ENCODE measurements at regions not wholly inside any gene's neighbourhood (a gene's known extent, or its start where the extent isn't known, plus 50 kb on each side); places are given as distances from the start of the nearest gene placed in this dataset.

DNA sequence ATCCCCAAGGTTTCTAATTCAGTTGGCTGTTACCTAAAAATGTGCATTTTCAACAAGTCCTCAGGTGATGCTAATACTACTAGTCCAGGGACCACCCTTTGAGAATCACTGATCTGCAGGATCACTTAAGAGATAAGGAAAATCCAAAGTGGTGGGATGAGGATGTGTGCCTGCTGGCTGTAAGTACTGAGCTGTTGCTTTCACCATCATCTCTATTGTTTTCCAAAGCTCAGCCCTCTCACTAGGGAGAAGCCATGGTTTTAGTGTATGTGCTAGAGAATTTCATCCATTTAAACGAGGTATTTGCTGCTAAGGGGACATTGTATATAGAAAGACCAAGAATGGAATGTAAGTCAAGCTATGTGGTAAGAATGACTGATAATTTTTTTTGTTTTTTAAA, 202.3 kb downstream of the KIF21A start:
- DNase-seq: no peak

DNA sequence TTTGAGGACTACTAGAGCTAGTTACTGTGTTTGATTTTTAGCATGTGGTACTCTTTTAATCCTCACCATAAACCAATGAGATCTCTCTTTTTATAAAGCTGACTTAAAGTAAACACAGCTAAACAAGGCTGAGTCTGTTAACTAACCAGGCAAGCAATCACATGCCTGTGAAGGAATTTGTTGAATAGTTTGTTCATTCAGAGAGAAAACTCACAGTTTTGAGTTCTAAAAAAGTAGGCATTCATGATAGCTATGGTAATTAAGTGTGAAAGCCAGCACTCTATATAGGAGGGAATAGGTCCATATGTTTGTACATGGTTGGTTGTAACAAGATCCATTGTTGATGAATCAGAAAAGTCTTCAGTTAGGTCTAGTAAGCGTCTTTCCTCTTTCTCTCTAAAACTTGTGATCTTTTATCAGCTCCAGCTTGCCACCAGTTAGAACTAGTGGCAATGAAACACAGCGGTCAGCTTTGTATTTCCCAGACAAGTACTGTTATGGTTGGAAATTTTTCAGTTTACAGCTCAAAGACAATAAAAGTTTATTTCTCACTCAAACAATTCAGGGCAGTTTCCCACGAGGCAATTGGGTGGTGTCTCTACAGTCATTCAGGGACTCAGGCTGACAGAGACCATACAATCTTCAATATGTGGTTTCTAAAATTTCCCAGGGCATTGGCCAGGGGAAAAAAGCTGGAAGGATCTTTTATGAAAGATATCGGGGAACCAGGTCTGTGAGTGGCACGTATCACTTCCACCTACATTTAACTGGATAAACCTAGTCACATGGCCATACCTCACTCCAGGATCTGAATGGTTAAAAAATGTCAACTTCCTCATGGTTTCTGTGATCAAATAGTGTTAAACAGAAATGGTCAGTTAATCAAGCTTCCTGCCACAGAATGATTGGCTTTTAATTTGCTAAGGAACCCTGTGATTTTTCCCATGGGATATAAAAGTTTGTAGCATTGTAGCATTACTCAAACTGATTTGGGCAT, 203.1 kb downstream of the KIF21A start:
- no peak for DNase-seq

DNA sequence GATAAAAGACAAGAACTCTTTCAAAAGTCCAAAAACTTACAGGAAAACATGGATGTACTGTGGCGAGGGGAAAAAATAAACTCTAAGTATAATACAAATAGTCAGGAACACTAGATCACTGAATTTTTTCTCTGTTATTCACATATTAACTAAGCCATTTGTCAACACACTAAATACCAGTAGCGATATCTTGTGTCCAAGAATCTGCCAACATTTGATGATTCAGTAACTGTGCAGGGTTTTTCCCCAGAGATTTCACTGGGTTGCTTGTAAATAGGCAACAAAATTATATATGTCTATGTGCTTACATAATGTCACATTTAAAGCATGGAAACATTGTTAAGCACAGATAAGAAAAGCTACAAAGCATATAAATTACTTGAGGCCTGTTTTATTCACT, 205.9 kb downstream of the KIF21A start:
- peak; percentile 93 for DNase-seq

DNA sequence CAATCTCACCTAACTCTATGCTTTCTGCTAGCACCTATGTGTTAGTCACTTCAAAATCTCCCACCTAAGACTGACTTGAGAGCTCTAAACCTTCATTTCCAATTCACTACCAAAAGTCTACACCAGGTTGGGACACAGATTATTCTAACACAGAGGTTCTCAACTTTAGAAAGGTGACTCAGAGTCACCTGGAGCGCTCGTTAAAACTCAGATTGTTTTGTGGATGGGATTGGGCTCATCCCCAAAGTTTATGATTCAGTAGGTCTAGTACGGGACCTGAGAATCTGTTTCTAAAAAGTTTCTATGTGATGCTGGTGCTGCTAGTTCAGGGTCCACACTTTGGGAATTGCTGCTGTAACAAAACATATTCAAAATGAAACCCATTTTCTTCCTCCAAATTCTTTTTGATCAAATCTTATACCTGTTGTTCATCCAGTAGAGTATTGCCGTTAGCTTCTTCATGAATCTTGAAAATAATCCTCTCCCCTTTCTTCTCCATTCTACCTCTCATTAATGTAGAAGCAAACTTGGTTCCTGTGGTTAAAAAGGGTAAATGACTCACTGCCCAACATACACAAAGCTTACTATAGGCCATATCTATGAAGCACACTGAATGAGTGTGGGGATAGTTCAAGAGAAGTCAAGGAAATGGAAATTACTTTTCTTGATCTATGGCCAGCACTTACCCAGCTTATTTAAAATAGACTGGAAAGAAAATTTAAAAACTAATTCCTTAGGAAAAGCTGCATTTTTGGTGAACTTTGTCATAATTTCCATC, 206.7 kb downstream of the KIF21A start:
- DNase-seq: peak; percentile 82

DNA sequence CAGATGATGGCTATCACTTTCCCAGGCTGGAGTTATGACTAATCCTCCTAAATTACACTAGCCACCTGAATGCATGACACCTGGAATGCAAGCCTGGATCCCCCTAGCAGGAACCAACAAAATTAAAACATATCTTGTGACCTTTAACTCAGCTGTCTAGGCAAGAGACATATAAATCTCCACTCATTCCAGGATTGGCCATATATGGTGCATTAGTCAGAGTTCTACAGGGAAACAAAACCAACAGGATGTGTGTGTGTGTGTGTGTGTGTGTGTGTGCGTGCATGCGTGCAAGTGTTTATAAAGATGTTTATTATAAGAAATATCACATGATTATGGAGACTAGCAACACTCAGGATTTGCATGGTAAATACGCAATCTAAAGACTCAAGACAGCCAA, 212.8 kb downstream of the KIF21A start:
- peak; percentile 91 for DNase-seq

DNA sequence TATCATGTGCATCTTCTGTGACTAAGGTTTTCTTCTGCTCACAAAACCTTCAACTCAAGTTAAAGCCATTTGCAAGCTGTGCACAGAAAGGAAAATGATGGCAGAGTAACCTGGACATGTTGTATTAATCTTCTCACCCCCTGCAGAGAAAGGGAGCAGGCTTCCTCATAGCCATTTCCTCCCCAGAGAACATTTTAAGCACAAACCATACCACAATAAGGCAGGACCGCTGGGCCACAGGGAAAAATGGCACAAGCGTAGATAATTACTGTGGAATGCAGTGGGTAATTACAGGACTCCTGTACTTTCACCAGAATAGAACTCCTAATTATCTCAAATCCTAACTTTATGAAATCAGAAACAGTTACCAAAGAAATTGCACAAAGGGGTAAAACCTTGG, 215.7 kb downstream of the KIF21A start:
- DNase-seq: no peak

DNA sequence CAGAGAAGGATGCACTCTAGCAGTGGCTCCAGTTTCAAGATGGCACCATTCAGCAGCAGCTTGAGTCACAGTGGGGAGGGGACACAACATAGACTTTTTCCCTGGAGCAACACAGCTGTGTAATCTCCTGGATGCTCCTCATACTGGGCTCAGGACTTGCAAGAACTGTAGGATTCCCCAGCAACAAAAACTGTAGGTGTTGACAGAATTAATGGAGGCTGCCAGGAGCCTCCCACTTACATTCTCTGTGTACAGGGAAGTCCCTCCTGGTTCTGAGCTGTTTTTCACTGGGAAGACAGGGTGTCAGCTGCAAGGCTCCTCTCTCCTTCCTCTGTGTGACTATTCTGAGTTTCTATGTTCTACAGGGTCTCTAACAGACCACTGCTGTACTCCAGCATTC, 217.9 kb downstream of the KIF21A start:
- peak; percentile 53 for DNase-seq

DNA sequence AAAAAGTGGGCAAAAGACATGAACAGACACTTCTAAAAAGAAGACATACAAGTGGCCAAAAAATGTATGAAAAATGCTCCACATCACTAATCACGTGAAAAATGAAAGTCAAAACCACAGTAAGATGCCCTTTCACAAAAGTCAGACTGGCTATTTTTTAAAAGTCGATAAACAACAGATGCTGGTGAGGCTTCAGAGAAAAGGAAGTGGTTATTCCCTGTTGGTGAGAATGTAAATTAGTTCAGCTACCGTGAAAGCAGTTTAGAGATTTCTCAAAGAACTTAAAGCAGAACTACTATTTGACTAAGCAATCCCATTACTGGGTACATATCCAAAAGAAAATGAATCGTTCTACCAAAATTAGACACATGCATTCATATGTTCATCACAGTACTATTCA, 237.0 kb downstream of the KIF21A start:
- no peak for DNase-seq

DNA sequence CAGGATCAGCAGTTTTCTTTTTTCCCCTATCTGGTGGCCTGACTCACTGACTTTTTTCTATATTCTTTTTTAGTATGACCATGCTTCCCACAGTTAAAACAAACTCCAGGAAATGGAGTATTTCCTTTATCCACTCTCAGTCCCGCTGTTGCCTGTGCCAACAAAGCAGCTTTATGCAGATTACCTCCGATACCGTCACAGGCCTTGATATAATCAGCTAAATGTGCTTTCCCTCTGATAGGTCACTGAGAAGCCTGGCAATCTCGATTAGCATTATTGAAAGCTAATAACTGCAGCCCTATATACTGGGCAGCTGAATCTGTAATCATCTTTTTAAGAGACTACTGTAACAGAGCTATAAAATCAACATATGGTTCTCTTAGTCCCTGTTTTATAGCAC, 243.6 kb downstream of the KIF21A start:
- DNase-seq: no peak

DNA sequence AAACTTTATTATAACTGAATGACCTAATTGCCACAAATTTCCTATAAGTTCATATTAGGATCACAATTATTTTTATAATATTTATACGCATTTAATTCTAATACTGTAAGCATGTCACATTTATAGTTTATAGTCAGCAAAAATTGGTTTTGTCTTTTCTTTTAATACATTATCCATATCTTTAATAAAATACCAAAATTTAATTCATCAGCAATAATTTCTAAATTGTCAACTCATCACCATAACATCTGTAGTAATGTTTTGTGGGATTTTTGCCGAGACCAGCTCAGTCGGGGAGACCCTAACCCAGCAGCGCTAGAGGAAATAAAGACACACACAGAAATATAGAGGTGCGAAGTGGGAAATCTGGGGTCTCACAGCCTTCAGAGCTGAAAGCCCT, 254.2 kb downstream of the KIF21A start:
- DNase-seq: no peak

DNA sequence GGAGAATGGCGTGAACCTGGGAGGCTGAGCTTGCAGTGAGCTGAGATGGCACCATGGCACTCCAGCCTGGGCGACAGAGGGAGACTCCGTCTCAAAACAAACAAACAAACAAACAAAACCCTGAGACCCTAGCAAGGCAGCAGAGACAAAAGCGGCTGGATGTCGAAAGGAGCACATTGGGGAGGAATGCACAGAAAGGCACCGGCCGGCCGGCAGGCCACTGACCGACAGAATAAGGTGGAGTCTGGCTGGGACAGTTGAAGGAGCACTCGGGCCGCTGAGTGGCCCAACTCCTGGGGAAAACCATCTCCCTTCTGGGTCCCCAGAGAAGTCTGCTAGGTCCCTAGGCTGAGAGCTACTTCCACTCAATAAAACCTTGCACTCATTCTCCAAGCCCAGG, 256.2 kb downstream of the KIF21A start:
- no peak for DNase-seq

DNA sequence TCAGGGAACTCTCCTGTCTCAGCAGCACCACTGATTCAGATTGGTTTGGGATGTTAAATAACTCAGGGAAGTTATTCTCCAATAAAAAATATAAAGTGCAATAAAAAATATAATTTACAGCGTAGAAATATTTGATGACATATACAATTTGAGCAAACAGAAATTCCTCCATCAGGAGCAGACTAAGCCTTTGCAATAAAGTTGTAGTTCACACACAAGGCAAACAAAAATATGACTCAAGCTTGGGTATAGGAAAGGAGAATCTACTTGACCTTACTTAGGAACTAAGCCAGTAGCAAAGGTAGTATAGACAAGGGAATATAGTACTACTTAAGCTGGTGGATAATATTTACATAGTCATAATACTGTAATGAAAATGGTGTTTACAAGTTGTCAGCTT, 264.1 kb downstream of the KIF21A start:
- no peak for DNase-seq

DNA sequence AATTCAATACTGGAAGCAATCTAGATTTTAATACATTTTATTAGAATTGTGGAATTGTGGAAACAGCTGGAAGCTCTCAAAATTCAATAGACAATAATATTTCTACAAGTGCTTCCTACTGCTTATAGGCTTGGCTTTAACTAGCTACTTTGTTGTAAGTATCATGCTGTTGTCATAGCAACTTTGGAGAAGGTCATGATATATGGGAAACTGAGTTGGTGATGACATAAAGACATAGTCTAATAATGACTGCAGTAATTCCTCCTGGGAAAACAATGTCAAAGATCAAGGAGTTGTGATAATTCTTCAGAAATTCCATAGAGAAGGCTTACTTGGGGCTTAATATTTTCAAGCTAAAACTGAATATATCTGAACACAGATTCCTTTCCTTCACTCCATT, 266.6 kb downstream of the KIF21A start:
- DNase-seq: peak; percentile 50

DNA sequence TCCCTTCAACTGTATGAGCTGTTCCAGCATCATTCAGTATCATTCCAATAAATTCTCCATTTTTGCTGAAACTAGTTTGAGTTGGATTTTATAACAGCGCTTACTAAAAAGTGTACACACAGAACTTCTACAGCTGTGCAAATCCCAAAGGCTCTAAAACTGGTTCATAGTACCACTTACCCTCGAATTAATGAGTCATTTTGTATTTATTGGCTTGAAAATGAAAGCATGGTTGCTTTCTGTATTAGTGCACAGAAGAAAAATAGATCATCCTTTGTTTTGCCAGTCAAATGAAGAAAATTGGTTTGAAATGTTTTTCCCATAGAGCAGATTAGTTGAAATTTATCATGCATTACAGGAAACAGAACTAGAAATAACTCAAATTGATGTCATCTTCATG, 268.3 kb upstream of the CPNE8 start:
- no peak for DNase-seq

DNA sequence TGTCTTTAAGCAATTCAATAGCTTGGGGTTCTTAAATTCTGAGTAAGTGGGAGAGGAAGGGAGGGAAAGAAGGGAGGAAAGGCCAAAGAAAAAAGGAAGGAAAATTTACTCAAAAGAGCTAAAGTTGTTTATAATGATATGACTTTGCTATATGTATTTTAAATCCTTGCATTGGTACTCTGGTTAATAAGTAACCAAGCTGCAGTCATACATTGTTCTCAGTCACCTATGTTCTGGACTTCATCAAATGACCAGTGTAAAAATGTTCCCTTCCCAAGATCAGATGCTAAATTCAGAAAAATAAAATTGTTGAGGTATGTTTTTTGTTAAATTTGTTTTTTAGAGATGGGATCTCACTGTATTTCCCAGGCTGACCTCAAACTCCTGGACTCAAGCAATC, 259.9 kb upstream of the CPNE8 start:
- no peak for DNase-seq

DNA sequence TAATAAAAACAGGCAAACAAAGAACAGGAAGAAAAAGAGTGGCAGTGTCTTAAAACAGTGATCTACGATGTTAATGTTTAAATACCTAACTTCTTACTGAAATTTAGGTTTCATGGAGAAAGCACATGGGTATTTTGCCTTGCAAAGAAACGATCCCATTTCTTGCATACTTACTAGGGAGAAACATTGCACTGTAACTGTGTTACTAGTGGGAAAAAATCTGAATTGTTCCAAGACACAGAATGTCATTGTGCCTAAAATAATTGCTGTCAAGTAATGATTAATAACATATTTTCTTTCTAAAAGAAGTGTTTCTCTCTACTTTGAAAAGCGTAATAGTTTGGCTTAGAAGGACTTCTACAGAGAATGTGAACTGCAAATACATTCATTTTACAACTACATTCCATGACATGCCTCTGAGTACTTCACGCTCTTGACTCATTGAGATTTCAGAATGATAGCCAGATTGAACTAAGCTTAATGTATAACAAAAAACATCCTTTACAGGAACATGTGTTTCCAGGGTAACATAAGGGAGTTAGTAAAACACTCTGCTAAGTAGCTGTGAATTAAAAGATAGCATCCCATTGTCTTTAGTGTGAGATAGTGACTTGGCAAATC, 256.2 kb upstream of the CPNE8 start:
- DNase-seq: no peak

DNA sequence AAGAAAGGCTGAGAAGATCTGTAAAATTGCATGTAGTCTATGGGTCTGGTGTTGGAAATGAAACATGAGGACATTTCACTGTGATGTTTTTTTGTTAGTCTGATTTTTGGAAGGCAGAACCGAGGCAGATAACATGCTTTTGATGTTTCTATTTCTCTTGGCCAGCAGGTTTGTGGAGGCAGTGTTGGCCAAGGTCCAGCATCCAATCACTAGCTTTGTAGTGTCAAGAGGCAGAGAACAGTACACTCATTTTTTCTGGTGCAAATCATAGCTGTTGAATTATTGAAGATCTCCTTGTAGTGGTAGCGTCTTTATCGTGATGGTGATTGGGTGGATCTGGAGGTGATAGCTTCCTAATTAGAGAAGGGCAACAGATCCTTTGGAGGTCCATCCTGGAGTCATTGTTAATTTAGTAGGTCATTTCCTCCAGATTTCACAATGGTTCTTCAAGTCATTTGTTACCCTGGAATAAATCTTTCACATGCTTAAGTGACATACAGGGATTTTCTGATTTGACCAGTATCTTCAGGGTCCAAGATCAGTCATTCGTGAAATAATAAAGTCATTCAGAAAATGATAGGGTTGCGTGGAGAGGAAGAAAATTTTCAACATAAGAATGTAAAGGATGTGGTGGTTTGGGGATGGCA, 252.4 kb upstream of the CPNE8 start:
- DNase-seq: peak; percentile 81

DNA sequence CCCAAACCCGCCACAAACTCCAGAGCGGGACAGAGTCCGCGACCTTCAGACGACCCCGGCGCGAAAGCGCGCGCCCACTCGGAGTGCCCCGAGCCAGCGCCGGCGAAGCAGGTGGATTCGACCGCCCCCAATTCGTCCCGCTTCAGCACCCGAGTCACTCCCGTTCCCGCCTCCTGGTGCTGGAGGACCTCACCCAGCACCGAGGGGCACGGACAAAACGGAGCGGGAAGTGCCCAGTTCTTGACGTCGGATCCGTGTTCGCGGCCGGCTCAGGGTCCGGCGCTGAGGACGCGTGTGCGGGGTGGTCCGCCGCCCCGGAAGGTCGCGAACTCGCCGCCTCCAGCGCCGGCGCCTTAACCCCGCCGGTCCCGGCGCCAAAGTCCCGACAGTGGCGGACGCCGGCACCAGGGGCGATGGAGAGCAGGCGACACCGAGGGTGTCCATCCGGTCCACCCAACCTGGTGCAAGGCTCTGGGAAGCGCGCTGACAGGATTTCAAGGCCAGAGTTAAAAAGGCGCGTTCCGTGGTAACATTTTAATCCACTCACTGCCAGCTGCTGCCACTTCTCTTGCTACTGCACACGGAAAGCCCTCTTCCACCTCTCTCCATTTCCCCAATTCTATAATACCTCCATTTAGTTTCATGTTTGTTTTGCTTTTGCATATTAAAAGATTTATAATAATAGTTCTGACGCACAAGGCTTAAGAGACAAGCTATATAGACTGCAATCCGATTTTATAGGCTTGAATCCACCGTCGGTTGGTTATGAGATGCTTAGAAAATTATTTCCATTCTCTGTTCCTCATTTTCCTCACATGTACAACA, 240.0 kb upstream of the CPNE8 start:
- DNase-seq: no peak

DNA sequence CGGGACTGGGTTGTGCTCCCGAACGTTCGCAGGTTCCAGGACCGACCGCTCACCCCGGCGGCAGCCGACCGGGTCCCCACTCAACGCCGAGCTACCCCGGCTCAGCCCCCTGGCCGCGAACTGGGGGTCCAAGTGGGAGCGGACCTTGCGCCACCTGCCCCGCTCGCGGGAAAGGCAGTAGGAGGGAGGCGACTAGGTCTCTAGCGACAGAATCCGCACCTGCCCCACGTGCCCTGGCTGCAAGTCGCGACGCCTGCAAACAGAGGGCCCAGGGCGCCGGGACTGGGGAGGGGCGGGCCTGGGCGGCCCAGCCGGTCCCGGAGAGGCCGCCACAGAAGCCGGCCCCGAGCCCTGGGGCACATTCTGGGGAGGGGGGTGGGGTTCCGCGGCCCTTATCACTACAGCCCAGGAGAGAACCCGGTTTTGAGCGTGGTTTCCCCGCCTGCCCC, 239.2 kb upstream of the CPNE8 start:
- DNase-seq: no peak

DNA sequence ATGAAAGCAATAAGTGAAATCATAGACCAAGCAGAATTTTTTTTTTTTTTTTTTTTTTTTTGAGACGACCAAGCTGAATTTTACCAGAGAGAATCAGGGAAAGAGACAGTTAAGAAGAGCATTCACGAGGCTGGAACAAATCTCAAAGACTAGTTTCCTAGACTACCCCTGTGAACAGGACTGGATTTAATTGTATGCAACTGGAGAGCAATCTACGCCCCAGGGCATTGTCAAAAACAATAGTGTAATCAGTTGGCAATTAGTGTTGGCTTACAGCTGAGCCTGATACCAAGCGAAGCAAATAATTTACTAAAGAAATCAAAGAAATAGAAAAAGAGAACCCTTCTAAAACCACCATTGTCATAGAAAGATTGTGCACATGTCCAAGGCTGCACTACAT, 232.9 kb upstream of the CPNE8 start:
- no peak for DNase-seq

DNA sequence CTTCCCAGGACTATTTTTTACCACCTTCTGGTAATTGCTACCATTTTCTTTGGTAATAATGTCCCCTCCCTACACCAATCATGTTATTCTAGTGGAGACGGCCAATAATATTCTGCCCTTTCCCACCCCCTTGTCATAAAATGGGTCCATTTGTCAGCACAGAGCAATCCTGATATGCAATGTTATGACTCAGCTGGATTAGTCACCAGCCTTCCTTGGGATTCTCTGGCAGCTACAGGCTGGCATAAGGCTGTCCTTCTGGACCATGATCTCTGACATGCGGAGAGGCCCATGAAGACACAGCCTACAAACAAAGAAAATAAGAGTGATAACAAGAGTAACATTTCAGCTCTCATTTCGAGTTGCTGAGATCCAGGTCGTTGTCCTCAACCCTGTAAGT, 222.0 kb upstream of the CPNE8 start:
- peak; percentile 93 for DNase-seq

DNA sequence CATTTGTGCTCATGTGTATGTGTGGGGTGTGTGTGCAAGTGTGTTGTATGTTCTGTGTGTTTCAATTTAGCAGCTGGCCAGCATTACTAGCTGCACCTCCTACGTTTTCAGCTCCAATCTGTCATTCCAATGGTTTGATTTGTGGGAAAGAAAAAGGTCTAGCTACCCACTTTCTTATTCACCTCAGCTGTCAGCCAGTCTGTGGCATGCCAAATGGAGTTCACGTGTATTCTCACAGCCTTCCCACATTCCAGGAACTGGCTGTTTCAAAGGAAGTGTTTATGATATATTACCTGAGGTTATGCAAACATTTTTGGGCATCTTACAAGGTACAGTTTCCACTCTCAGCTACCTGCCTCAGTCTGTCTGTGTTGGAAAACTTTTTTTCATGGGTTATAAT, 220.2 kb upstream of the CPNE8 start:
- peak; percentile 96 for DNase-seq
